ENCODE measurements at regions not wholly inside any gene's neighbourhood (a gene's known extent, or its start where the extent isn't known, plus 50 kb on each side); places are given as distances from the start of the nearest gene placed in this dataset.

- H3K4me1 ChIP-seq = peaks cover 0 to 10% of the 10 kb centered on the region in 2 donors
- no peak overlapping the region for H3K4me3 ChIP-seq
- DNase-seq = no peak
- no peaks in the 10 kb centered on the region for H3K36me3 ChIP-seq
- H3K9me3 ChIP-seq = no peaks in the 10 kb centered on the region
- no peaks in the 10 kb centered on the region for H3K27me3 ChIP-seq
- TF ChIP-seq POLR2A (IDR thresholded peaks at IDR 0.05) (no peak), CTCF (IDR thresholded peaks at IDR 0.05) (no peak)
- intact Hi-C loops (cut with DNase I; ENCODE audit: low total_unique reads) = no loop called here
- no peak overlapping the region for H3K27ac ChIP-seq
These were observed 92.4 kb downstream of the GLI2 start for GRCh38 chr2:120828066-120828465.

- TF ChIP-seq CTCF (IDR thresholded peaks at IDR 0.05) = no peak
- no peak for TF ChIP-seq POLR2A (IDR thresholded peaks at IDR 0.05)
- Histone ChIP-seq H3K4me1 (peaks cover 0 to 10% of the 10 kb centered on the region in 2 donors), H3K27ac (no peak overlapping the region), H3K27me3 (no peaks in the 10 kb centered on the region), H3K4me3 (no peak overlapping the region), H3K36me3 (no peaks in the 10 kb centered on the region), H3K9me3 (no peaks in the 10 kb centered on the region)
- intact Hi-C loops (cut with DNase I; ENCODE audit: low total_unique reads) = no loop called here
- DNase-seq = no peak
These were observed 93.4 kb downstream of the GLI2 start for GRCh38 chr2:120828829-120829632.

GRCh38 chr2:120829633-120830025 lies 94.0 kb downstream of the GLI2 start:
- Histone ChIP-seq H3K9me3 (no peaks in the 10 kb centered on the region), H3K4me1 (peaks cover 0 to 10% of the 10 kb centered on the region in 2 donors), H3K36me3 (no peaks in the 10 kb centered on the region), H3K4me3 (no peak overlapping the region), H3K27me3 (no peaks in the 10 kb centered on the region), H3K27ac (no peak overlapping the region)
- intact Hi-C loops (cut with DNase I; ENCODE audit: low total_unique reads) = no loop called here
- TF ChIP-seq CTCF (IDR thresholded peaks at IDR 0.05) (no peak), POLR2A (IDR thresholded peaks at IDR 0.05) (no peak)
- DNase-seq = no peak

GRCh38 chr2:120830096-120830830 lies 94.6 kb downstream of the GLI2 start:
- peaks cover 0 to 8% of the 10 kb centered on the region in 2 donors for H3K4me1 ChIP-seq
- intact Hi-C loops (cut with DNase I; ENCODE audit: low total_unique reads) = no loop called here
- DNase-seq = no peak
- no peak overlapping the region for H3K4me3 ChIP-seq
- TF ChIP-seq POLR2A (IDR thresholded peaks at IDR 0.05) (no peak), CTCF (IDR thresholded peaks at IDR 0.05) (no peak)
- H3K27me3 ChIP-seq = no peaks in the 10 kb centered on the region
- no peaks in the 10 kb centered on the region for H3K9me3 ChIP-seq
- no peak overlapping the region for H3K27ac ChIP-seq
- no peaks in the 10 kb centered on the region for H3K36me3 ChIP-seq

GRCh38 chr2:120831086-120831485 lies 95.4 kb downstream of the GLI2 start:
- intact Hi-C loops (cut with DNase I; ENCODE audit: low total_unique reads) = no loop called here
- Histone ChIP-seq H3K27ac (no peak overlapping the region), H3K4me3 (no peak overlapping the region), H3K27me3 (no peaks in the 10 kb centered on the region), H3K9me3 (no peaks in the 10 kb centered on the region), H3K36me3 (no peaks in the 10 kb centered on the region), H3K4me1 (peaks cover 0 to under 1% of the 10 kb centered on the region in 2 donors)
- no peak for TF ChIP-seq POLR2A (IDR thresholded peaks at IDR 0.05)
- TF ChIP-seq CTCF (IDR thresholded peaks at IDR 0.05) = no peak
- no peak for DNase-seq
